WTC11 (cell line): ENCODE measurements at regions not wholly inside any gene's neighbourhood (a gene's known extent, or its start where the extent isn't known, plus 50 kb on each side); places are given as distances from the start of the nearest gene placed in this dataset.
A peak's percentile ranks its signal among the peaks of the same experiment; 100 is the strongest.

Experiments
- ATAC-seq: fragments of 200-7000 bp; cut with Tn5 transposase; 2 replicates; pipeline ENCODE4 v1.10.0; 2021; ENCODE audit warnings: mild to moderate bottlenecking, moderate library complexity
- CTCF ChIA-PET: fragments of 300-600 bp; sonication (Branson Sonifier 250); formaldehyde crosslinking; loops from one replicate; lab custom pipeline; 2021; ENCODE audit warnings: antibody characterized with exemption; lab: Charles Lee
- POLR2A ChIA-PET: fragments of 350-600 bp; sonication (Branson Sonifier 250); formaldehyde crosslinking; loops from one replicate; lab custom pipeline; 2021; ENCODE audit warnings: antibody characterized with exemption; lab: Charles Lee
- DNase-seq: peaks from one replicate; pipeline ENCODE4 v3.0.0; 2021; ENCODE audit warnings: low spot score
- H3K27ac Mint-ChIP-seq: 2 replicates; pipeline ENCODE4 v1.8.0; 2021; ENCODE audit warnings: mixed read lengths
- H3K27me3 Mint-ChIP-seq: 2 replicates; pipeline ENCODE4 v1.8.0; 2021; ENCODE audit warnings: low read depth, mild to moderate bottlenecking, moderate library complexity, mixed read lengths
- H3K36me3 Mint-ChIP-seq: 2 replicates; pipeline ENCODE4 v1.8.0; 2021; ENCODE audit warnings: mixed read lengths
- H3K4me1 Mint-ChIP-seq: 2 replicates; pipeline ENCODE4 v1.8.0; 2022; ENCODE audit warnings: mixed read lengths
- H3K4me3 Mint-ChIP-seq: 2 replicates; pipeline ENCODE4 v1.8.0; 2021; ENCODE audit warnings: mild to moderate bottlenecking, moderate library complexity, mixed read lengths
- H3K9me3 Mint-ChIP-seq: 2 replicates; pipeline ENCODE4 v1.8.0; 2021; ENCODE audit warnings: mixed read lengths
- AR ChIP-seq: fragments of 250-450 bp; sonication (Bioruptor Pico); IDR thresholded peaks from 2 replicates; pipeline ENCODE4 v1.9.0; 2021; ENCODE audit warnings: mild to moderate bottlenecking
- ATF1 ChIP-seq: sonication (generic); formaldehyde crosslinking; IDR thresholded peaks from 2 replicates; pipeline ENCODE4 v1.8.1; 2023; ENCODE audit warnings: mild to moderate bottlenecking, moderate library complexity, missing genetic modification reagents
- CBFB ChIP-seq: sonication (generic); formaldehyde crosslinking; IDR thresholded peaks from 2 replicates; pipeline ENCODE4 v1.8.1; 2022; ENCODE audit warnings: mild to moderate bottlenecking, low read depth, missing genetic modification reagents
- CREM ChIP-seq: sonication (generic); formaldehyde crosslinking; IDR thresholded peaks from 2 replicates; pipeline ENCODE4 v1.8.1; 2022; ENCODE audit warnings: mild to moderate bottlenecking, missing genetic modification reagents, moderate library complexity
- E2F1 ChIP-seq: sonication (generic); formaldehyde crosslinking; IDR thresholded peaks from 2 replicates; pipeline ENCODE4 v1.8.0; 2022; ENCODE audit warnings: mild to moderate bottlenecking, missing genetic modification reagents
- ETV6 ChIP-seq: sonication (generic); formaldehyde crosslinking; IDR thresholded peaks from 2 replicates; pipeline ENCODE4 v1.8.1; 2022; ENCODE audit warnings: mild to moderate bottlenecking, missing genetic modification reagents
- GTF2I ChIP-seq: fragments of 250-450 bp; sonication (Bioruptor Pico); conservative IDR thresholded peaks from 2 replicates; pipeline ENCODE4 v1.4.0; 2021; ENCODE audit warnings: mild to moderate bottlenecking
- IRF2 ChIP-seq: sonication (generic); formaldehyde crosslinking; IDR thresholded peaks from 2 replicates; pipeline ENCODE4 v1.8.0; 2022; ENCODE audit warnings: low read depth, missing genetic modification reagents, borderline replicate concordance
- MXD4 ChIP-seq: fragments of 250-450 bp; sonication (Bioruptor Pico); IDR thresholded peaks from 2 replicates; pipeline ENCODE4 v1.8.0; 2021; ENCODE audit warnings: mild to moderate bottlenecking, moderate library complexity, borderline replicate concordance
- OVOL2 ChIP-seq: fragments of 250-450 bp; sonication (Bioruptor Pico); IDR thresholded peaks from 2 replicates; pipeline ENCODE4 v1.9.0; 2021; ENCODE audit warnings: mild to moderate bottlenecking, borderline replicate concordance
- SOX15 ChIP-seq: fragments of 250-450 bp; sonication (Bioruptor Pico); IDR thresholded peaks from 2 replicates; pipeline ENCODE4 v1.9.0; 2021; ENCODE audit warnings: mild to moderate bottlenecking
- SP1 ChIP-seq: sonication (generic); formaldehyde crosslinking; conservative IDR thresholded peaks from 2 replicates; pipeline ENCODE4 v1.8.1; 2022; ENCODE audit warnings: missing genetic modification reagents
- STAT6 ChIP-seq: sonication (generic); formaldehyde crosslinking; conservative IDR thresholded peaks from 2 replicates; pipeline ENCODE4 v1.8.1; 2023; ENCODE audit warnings: mild to moderate bottlenecking, low read depth, missing genetic modification reagents, moderate library complexity
- TEAD4 ChIP-seq: sonication (generic); formaldehyde crosslinking; IDR thresholded peaks from 2 replicates; pipeline ENCODE4 v1.8.0; 2022; ENCODE audit warnings: mild to moderate bottlenecking, missing genetic modification reagents
- ZBTB21 ChIP-seq: sonication (generic); formaldehyde crosslinking; IDR thresholded peaks from 2 replicates; pipeline ENCODE4 v1.8.1; 2023; ENCODE audit warnings: mild to moderate bottlenecking, missing genetic modification reagents, borderline replicate concordance
- ZNF138 ChIP-seq: sonication (generic); formaldehyde crosslinking; conservative IDR thresholded peaks from 2 replicates; pipeline ENCODE4 v1.8.1; 2022; ENCODE audit warnings: mild to moderate bottlenecking, moderate library complexity, missing genetic modification reagents
- ZNF317 ChIP-seq: sonication (generic); formaldehyde crosslinking; IDR thresholded peaks from 2 replicates; pipeline ENCODE4 v1.8.1; 2023; ENCODE audit warnings: low read depth, mild to moderate bottlenecking, moderate library complexity, missing genetic modification reagents, borderline replicate concordance
- TF ChIP-seq, protein P1 (sequence below): fragments of 250-450 bp; sonication (Bioruptor Pico); IDR thresholded peaks from 2 replicates; pipeline ENCODE4 v1.9.0; 2021; ENCODE audit warnings: mild to moderate bottlenecking
- TF ChIP-seq, protein P2 (sequence below): fragments of 250-450 bp; sonication (Bioruptor Pico); conservative IDR thresholded peaks from 2 replicates; pipeline ENCODE4 v1.9.0; 2021; ENCODE audit warnings: mild to moderate bottlenecking
- TF ChIP-seq, protein P3 (sequence below): sonication (generic); formaldehyde crosslinking; IDR thresholded peaks from 2 replicates; pipeline ENCODE4 v1.8.0; 2022; ENCODE audit warnings: mild to moderate bottlenecking, missing genetic modification reagents
- TF ChIP-seq, protein P4 (sequence below): sonication (generic); formaldehyde crosslinking; conservative IDR thresholded peaks from 2 replicates; pipeline ENCODE4 v1.8.1; 2022; ENCODE audit warnings: mild to moderate bottlenecking, missing genetic modification reagents

- no peak for TF ChIP-seq AR
- TF ChIP-seq, protein P1, sequence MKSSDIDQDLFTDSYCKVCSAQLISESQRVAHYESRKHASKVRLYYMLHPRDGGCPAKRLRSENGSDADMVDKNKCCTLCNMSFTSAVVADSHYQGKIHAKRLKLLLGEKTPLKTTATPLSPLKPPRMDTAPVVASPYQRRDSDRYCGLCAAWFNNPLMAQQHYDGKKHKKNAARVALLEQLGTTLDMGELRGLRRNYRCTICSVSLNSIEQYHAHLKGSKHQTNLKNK (CRISPR knock-in tag), result no peak
- TF ChIP-seq ZBTB21 (CRISPR knock-in tag), result no peak
- TF ChIP-seq CREM, result no peak
- TF ChIP-seq, protein P2, sequence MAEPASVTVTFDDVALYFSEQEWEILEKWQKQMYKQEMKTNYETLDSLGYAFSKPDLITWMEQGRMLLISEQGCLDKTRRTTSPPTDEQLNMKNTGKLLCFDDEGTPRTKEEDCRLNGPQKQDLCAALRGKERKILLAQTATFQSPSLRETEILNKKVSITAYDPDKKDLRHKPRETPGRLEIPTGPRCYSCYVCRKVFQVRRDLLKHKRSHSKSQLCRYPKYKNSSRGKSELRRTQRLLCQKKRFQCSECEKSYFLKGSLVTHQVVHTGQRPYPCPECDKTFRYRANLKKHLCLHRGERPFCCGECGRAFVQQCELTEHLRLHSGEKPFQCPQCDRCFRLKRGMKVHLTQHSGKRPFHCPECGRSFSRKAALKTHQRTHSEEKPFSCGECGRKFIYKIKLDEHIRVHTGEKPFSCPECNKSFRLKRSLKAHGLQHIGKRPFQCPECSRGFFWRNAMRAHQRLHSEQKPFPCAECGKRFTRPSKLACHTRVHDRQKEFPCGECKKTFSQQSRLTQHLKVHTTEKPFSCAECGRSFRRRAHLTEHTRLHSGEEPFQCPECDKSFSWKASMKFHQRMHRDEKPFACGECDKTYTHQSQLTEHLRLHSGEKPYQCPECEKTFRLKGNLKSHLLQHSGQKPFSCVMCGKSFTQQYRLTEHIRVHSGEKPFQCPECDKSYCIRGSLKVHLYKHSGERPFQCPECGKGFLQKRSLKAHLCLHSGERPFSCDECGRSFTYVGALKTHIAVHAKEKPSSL (CRISPR knock-in tag), result no peak
- TF ChIP-seq, protein P3, sequence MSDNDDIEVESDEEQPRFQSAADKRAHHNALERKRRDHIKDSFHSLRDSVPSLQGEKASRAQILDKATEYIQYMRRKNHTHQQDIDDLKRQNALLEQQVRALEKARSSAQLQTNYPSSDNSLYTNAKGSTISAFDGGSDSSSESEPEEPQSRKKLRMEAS, result no peak
Measured at GRCh38 chr4:89573656-89574055, 263.3 kb downstream of the SNCA start (continued).

DNA sequence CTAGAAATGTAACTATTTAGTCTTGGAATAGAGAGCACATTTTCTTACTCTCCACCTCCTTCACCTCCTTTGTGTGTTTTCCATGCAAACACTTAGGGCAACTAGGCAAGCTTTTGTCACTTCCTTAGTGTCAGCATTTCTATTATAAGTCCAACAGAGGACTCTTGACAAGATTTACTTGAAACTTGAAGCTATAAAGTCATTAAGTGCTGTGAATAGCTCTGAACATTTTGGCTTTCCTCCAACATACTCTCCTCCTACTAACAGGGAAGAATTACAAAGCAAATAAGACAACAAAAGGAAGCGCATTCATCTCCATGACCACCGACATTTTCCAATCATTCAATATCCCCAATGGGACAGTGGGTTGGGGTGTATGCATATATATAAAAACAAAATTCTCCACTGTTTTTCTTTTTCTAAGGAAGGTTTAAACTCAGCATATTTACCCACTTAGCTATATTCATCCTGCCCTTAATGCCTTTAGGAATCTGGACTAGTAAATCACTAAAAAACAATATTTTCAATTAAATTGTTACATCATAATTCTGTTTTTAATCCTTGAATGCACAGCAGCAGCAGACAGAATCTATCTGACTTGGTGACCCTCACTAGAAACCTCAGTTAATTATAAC lies 264.6 kb downstream of the SNCA start:
- Mint-ChIP-seq H3K36me3 (peaks cover 9% of the 10 kb centered on the region), H3K4me1 (peaks cover 12% of the 10 kb centered on the region), H3K27me3 (peaks cover 2% of the 10 kb centered on the region; the same call in 1 of the 2 replicates), H3K4me3 (no peak overlapping the region), H3K9me3 (peaks cover 24% of the 10 kb centered on the region), H3K27ac (no peak overlapping the region)
- TF ChIP-seq OVOL2 (CRISPR knock-in tag) (no peak), TEAD4 (CRISPR knock-in tag) (no peak), ZNF317 (CRISPR knock-in tag) (no peak), CBFB (CRISPR knock-in tag) (no peak), GTF2I (CRISPR knock-in tag) (no peak)
- DNase-seq (no peak), ATAC-seq (peak; percentile 38)
- CTCF ChIA-PET, result interaction anchor here (1.1 kb wide), 1 partner anchor 14 kb away, joined by 3 read pairs; no protein-coding TSS in a partner anchor
- POLR2A ChIA-PET, result no interaction called here

DNA sequence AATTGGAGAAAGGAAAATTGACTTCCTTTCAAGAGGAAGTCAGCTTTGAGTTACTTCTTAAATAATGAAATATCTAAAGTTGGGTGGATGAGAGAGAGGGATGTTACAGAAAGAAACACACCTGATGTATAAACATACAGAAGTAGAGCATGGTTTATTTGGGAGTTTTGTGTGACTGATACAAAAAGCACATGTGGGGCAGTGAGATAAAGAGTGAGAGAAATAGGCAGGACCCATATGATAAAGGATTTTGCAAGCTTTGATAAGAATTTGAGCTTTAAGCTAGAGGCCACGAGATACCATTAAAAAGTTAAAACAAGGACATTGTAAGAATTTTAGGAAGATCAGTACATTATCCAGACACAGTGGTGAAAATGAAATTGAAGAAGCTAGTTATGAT lies 263.3 kb upstream of the GPRIN3 start:
- DNase-seq (no peak), ATAC-seq (no peak)
- Mint-ChIP-seq H3K36me3 (peaks cover 8% of the 10 kb centered on the region), H3K4me3 (no peak overlapping the region), H3K27me3 (peaks cover 2% of the 10 kb centered on the region; the same call in 1 of the 2 replicates), H3K27ac (no peak overlapping the region), H3K9me3 (peaks cover 11% of the 10 kb centered on the region), H3K4me1 (peaks cover 12% of the 10 kb centered on the region)
- CTCF ChIA-PET, result no interaction called here
- POLR2A ChIA-PET, result no interaction called here
- TF ChIP-seq ETV6 (CRISPR knock-in tag), result no peak
- TF ChIP-seq, protein P4, sequence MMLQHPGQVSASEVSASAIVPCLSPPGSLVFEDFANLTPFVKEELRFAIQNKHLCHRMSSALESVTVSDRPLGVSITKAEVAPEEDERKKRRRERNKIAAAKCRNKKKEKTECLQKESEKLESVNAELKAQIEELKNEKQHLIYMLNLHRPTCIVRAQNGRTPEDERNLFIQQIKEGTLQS (CRISPR knock-in tag), result no peak
- TF ChIP-seq ZNF138 (CRISPR knock-in tag), result no peak
- no peak for TF ChIP-seq SOX15
- TF ChIP-seq STAT6 (CRISPR knock-in tag), result no peak
- TF ChIP-seq SP1 (CRISPR knock-in tag), result no peak
- TF ChIP-seq E2F1, result no peak
- no peak for TF ChIP-seq ATF1
- no peak for TF ChIP-seq MXD4
- TF ChIP-seq IRF2 (CRISPR knock-in tag), result no peak
